Activated CD4-positive, alpha-beta memory T cell treated with anti-CD3 and anti-CD28 coated beads, Interleukin-2, amount 10 ng/mL, durations not matched to agents 7 days and 5 days (primary cell): ENCODE measurements at regions not wholly inside any gene's neighbourhood (a gene's known extent, or its start where the extent isn't known, plus 50 kb on each side); places are given as distances from the start of the nearest gene placed in this dataset.

Experiments used
- CTCF ChIA-PET: fragments of 350-600 bp; sonication (Branson Sonifier 250); formaldehyde crosslinking; loops from one replicate; lab custom pipeline; 2021; ENCODE audit warnings: antibody characterized with exemption, inconsistent platforms; lab: Charles Lee
- POLR2A ChIA-PET: fragments of 350-600 bp; sonication (Branson Sonifier 250); formaldehyde crosslinking; loops from one replicate; lab custom pipeline; 2021; ENCODE audit warnings: antibody characterized with exemption; lab: Charles Lee
- DNase-seq: peaks from one replicate; pipeline ENCODE4 v3.0.0-alpha.2; 2020
- H3K27ac Mint-ChIP-seq: one replicate; pipeline ENCODE4 v1.8.0; 2021; ENCODE audit warnings: mild to moderate bottlenecking, mixed read lengths
- H3K27me3 Mint-ChIP-seq: one replicate; pipeline ENCODE4 v1.8.0; 2021; ENCODE audit warnings: mixed read lengths
- H3K36me3 Mint-ChIP-seq: one replicate; pipeline ENCODE4 v1.8.0; 2021; ENCODE audit warnings: low read depth, mixed read lengths
- H3K4me1 Mint-ChIP-seq: one replicate; pipeline ENCODE4 v1.8.0; 2021; ENCODE audit warnings: mixed read lengths
- H3K4me3 Mint-ChIP-seq: one replicate; pipeline ENCODE4 v1.8.0; 2021; ENCODE audit warnings: mild to moderate bottlenecking, mixed read lengths
- H3K9me3 Mint-ChIP-seq: one replicate; pipeline ENCODE4 v1.8.0; 2021; ENCODE audit warnings: mixed read lengths

- DNase-seq, result no peak
- ChIA-PET POLR2A (no interaction called here), CTCF (no interaction called here)
- Mint-ChIP-seq H3K27me3 (no peaks in the 10 kb centered on the region), H3K27ac (no peak overlapping the region), H3K4me3 (no peak overlapping the region), H3K4me1 (no peaks in the 10 kb centered on the region), H3K36me3 (no peaks in the 10 kb centered on the region), H3K9me3 (peaks cover 4% of the 10 kb centered on the region)
These were observed 104.0 kb upstream of the EPHA7 start for GRCh38 chr6:93523365-93523764.

GRCh38 chr6:93516441-93516840 lies 97.1 kb upstream of the EPHA7 start:
- H3K27me3 Mint-ChIP-seq, result no peaks in the 10 kb centered on the region
- H3K36me3 Mint-ChIP-seq, result no peaks in the 10 kb centered on the region
- POLR2A ChIA-PET, result no interaction called here

DNA sequence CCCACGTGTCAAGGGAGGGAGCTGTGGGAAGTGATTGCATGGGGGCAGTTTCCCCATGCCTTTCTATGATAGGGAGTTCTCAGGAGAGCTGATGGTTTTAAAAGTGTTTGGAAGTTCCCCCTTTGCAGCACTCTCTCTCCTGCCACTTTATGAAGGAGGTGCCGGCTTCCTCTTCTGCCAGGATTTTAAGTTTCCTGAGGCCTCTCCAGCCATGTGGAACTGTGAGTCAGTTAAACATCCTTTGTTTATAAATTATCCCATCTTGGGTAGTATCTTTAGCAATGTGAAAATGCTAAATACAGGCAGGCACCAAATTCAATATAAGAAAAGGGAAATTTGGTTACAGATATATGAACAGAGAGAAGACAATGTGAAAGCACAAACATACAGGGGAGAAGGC lies 96.4 kb upstream of the EPHA7 start:
- Mint-ChIP-seq H3K4me1 (no peaks in the 10 kb centered on the region), H3K27ac (no peak overlapping the region), H3K27me3 (no peaks in the 10 kb centered on the region), H3K4me3 (no peak overlapping the region), H3K9me3 (peaks cover 4% of the 10 kb centered on the region), H3K36me3 (no peaks in the 10 kb centered on the region)
- DNase-seq, result no peak
- ChIA-PET CTCF (no interaction called here), POLR2A (no interaction called here)

More at GRCh38 chr6:93516441-93516840, 97.1 kb upstream of the EPHA7 start:
- Mint-ChIP-seq H3K4me3 (no peak overlapping the region), H3K9me3 (peaks cover 4% of the 10 kb centered on the region), H3K4me1 (no peaks in the 10 kb centered on the region), H3K27ac (no peak overlapping the region)
- DNase-seq, result no peak
- CTCF ChIA-PET, result no interaction called here

- ChIA-PET POLR2A (no interaction called here), CTCF (no interaction called here)
These were observed 79.4 kb upstream of the EPHA7 start for GRCh38 chr6:93498713-93499112.

DNA sequence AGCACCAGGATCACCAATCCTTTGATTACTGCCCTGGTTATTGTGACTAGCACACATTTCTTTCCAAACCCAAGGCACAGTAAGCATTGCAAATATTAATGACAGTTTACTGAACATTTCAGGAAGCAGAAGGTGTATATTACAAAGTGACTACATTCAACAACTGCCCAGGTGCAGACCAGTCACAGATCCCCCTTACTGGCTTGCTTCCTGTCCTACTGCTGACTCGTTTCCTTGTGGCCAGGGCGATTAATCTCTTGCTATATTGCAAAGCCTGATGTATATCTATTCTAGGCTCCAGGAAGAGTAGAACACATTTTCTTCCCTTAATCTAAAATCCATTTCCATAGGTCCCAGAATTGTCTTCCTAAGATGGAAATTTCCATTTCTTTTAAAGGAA lies 77.2 kb upstream of the EPHA7 start:
- Mint-ChIP-seq H3K4me1 (no peaks in the 10 kb centered on the region), H3K36me3 (no peaks in the 10 kb centered on the region), H3K27ac (no peak overlapping the region), H3K9me3 (no peaks in the 10 kb centered on the region), H3K27me3 (no peaks in the 10 kb centered on the region), H3K4me3 (no peak overlapping the region)
- ChIA-PET POLR2A (no interaction called here), CTCF (no interaction called here)
- no peak for DNase-seq

More at GRCh38 chr6:93498713-93499112, 79.4 kb upstream of the EPHA7 start:
- DNase-seq, result no peak
- H3K4me1 Mint-ChIP-seq, result no peaks in the 10 kb centered on the region
- no peak overlapping the region for H3K27ac Mint-ChIP-seq
- no peaks in the 10 kb centered on the region for H3K36me3 Mint-ChIP-seq
- no peaks in the 10 kb centered on the region for H3K9me3 Mint-ChIP-seq
- no peaks in the 10 kb centered on the region for H3K27me3 Mint-ChIP-seq
- no peak overlapping the region for H3K4me3 Mint-ChIP-seq

GRCh38 chr6:93494057-93494456 lies 74.7 kb upstream of the EPHA7 start:
- no peaks in the 10 kb centered on the region for H3K4me1 Mint-ChIP-seq
- ChIA-PET POLR2A (no interaction called here), CTCF (no interaction called here)
- no peak for DNase-seq
- no peaks in the 10 kb centered on the region for H3K27me3 Mint-ChIP-seq
- no peak overlapping the region for H3K4me3 Mint-ChIP-seq
- H3K36me3 Mint-ChIP-seq, result no peaks in the 10 kb centered on the region
- no peaks in the 10 kb centered on the region for H3K9me3 Mint-ChIP-seq
- no peak overlapping the region for H3K27ac Mint-ChIP-seq

- ChIA-PET POLR2A (no interaction called here), CTCF (no interaction called here)
- no peak for DNase-seq
- H3K27ac Mint-ChIP-seq, result no peak overlapping the region
- H3K9me3 Mint-ChIP-seq, result peaks cover 8% of the 10 kb centered on the region
- no peak overlapping the region for H3K4me3 Mint-ChIP-seq
- H3K4me1 Mint-ChIP-seq, result no peaks in the 10 kb centered on the region
- no peaks in the 10 kb centered on the region for H3K27me3 Mint-ChIP-seq
- no peaks in the 10 kb centered on the region for H3K36me3 Mint-ChIP-seq
These were observed 55.4 kb upstream of the EPHA7 start for GRCh38 chr6:93474733-93475179.

GRCh38 chr6:93471281-93471680 lies 51.9 kb upstream of the EPHA7 start:
- H3K36me3 Mint-ChIP-seq, result no peaks in the 10 kb centered on the region
- CTCF ChIA-PET, result no interaction called here
- H3K27me3 Mint-ChIP-seq, result no peaks in the 10 kb centered on the region

More at GRCh38 chr6:93471281-93471680, 51.9 kb upstream of the EPHA7 start:
- H3K9me3 Mint-ChIP-seq, result peaks cover 8% of the 10 kb centered on the region
- no peaks in the 10 kb centered on the region for H3K4me1 Mint-ChIP-seq
- no peak overlapping the region for H3K27ac Mint-ChIP-seq
- H3K4me3 Mint-ChIP-seq, result no peak overlapping the region
- no peak for DNase-seq
- POLR2A ChIA-PET, result no interaction called here
